H9 (cell line): ENCODE measurements at regions not wholly inside any gene's neighbourhood (a gene's known extent, or its start where the extent isn't known, plus 50 kb on each side); places are given as distances from the start of the nearest gene placed in this dataset.

Experiments used
- DNase-seq: peaks from one replicate; pipeline ENCODE4 v3.0.0-alpha.2; 2017
- H2AFZ ChIP-seq: one replicate; pipeline ENCODE4 v1.6.1; 2013; ENCODE audit warnings: mild to moderate bottlenecking, low read length, control low read depth, moderate library complexity
- H2AK5ac ChIP-seq: 2 replicates; pipeline ENCODE4 v1.6.1; 2013; ENCODE audit warnings: low read length, control low read depth, mixed read lengths; ENCODE audit not compliant: insufficient read length
- H2BK120ac ChIP-seq: one replicate; pipeline ENCODE4 v1.6.1; 2013; ENCODE audit warnings: low read depth, mild to moderate bottlenecking, low read length, control low read depth, inconsistent platforms; ENCODE audit not compliant: poor library complexity, severe bottlenecking
- H2BK12ac ChIP-seq: 2 replicates; pipeline ENCODE4 v1.6.1; 2013; ENCODE audit warnings: low read length, control low read depth, mixed read lengths, low read depth; ENCODE audit not compliant: insufficient read length
- H2BK15ac ChIP-seq: 2 replicates; pipeline ENCODE4 v1.6.1; 2013; ENCODE audit warnings: low read depth, low read length, control low read depth
- H2BK20ac ChIP-seq: one replicate; pipeline ENCODE4 v1.6.1; 2013; ENCODE audit warnings: low read depth, mild to moderate bottlenecking, low read length, control low read depth, inconsistent platforms; ENCODE audit not compliant: poor library complexity, severe bottlenecking
- H2BK5ac ChIP-seq: 2 replicates; pipeline ENCODE4 v1.6.1; 2013; ENCODE audit warnings: low read length, control low read depth, mixed read lengths; ENCODE audit not compliant: insufficient read length
- H3K14ac ChIP-seq: 2 replicates; pipeline ENCODE4 v1.6.1; 2013; ENCODE audit warnings: low read length, control low read depth; ENCODE audit not compliant: insufficient read depth
- H3K18ac ChIP-seq: 2 replicates; pipeline ENCODE4 v1.6.1; 2013; ENCODE audit warnings: low read depth, mild to moderate bottlenecking, mixed read lengths, low read length, control low read depth; ENCODE audit not compliant: insufficient read length
- H3K23ac ChIP-seq: 2 replicates; pipeline ENCODE4 v1.6.1; 2013; ENCODE audit warnings: low read length, control low read depth, mixed read lengths, low read depth; ENCODE audit not compliant: insufficient read length
- H3K23me2 ChIP-seq: 2 replicates; pipeline ENCODE4 v1.6.1; 2013; ENCODE audit warnings: low read depth, mild to moderate bottlenecking, mixed read lengths, low read length, control low read depth; ENCODE audit not compliant: insufficient read length, poor library complexity, severe bottlenecking
- H3K27ac ChIP-seq: 2 replicates; pipeline ENCODE4 v1.5.1; 2013; ENCODE audit warnings: low read length, control low read depth, mixed read lengths, low read depth; ENCODE audit not compliant: insufficient read length
- H3K27me3 ChIP-seq: 2 replicates; pipeline ENCODE4 v1.6.1; 2013; ENCODE audit warnings: low read length, control low read depth, inconsistent platforms; ENCODE audit not compliant: insufficient read depth
- H3K4ac ChIP-seq: 2 replicates; pipeline ENCODE4 v1.6.1; 2013; ENCODE audit warnings: low read depth, mild to moderate bottlenecking, control low read depth, inconsistent platforms, low read length, moderate library complexity
- H3K4me1 ChIP-seq: 2 replicates; pipeline ENCODE4 v1.6.1; 2013; ENCODE audit warnings: low read length, control low read depth, inconsistent platforms; ENCODE audit not compliant: insufficient read depth
- H3K4me2 ChIP-seq: 2 replicates; pipeline ENCODE4 v1.6.1; 2013; ENCODE audit warnings: low read length, control low read depth, mixed read lengths; ENCODE audit not compliant: insufficient read length, insufficient read depth
- H3K56ac ChIP-seq: 2 replicates; pipeline ENCODE4 v1.6.1; 2013; ENCODE audit warnings: low read depth, mild to moderate bottlenecking, mixed read lengths, low read length, control low read depth; ENCODE audit not compliant: insufficient read length
- H3K79me1 ChIP-seq: 2 replicates; pipeline ENCODE4 v1.6.1; 2013; ENCODE audit warnings: low read depth, mild to moderate bottlenecking, moderate library complexity, low read length, control low read depth, inconsistent platforms; ENCODE audit not compliant: insufficient read depth, poor library complexity, severe bottlenecking
- H3K79me2 ChIP-seq: 2 replicates; pipeline ENCODE4 v1.6.1; 2013; ENCODE audit warnings: low read length, control low read depth, inconsistent platforms; ENCODE audit not compliant: insufficient read depth
- H3K9ac ChIP-seq: 2 replicates; pipeline ENCODE4 v1.6.1; 2013; ENCODE audit warnings: low read length, control low read depth, mixed read lengths; ENCODE audit not compliant: insufficient read length; ENCODE audit errors: extremely low read depth
- H3K9me3 ChIP-seq: one replicate; pipeline ENCODE4 v1.6.1; 2013; ENCODE audit warnings: low read depth, low read length, inconsistent platforms; ENCODE audit not compliant: control insufficient read depth
- H3T11ph ChIP-seq: one replicate; pipeline ENCODE4 v1.6.1; 2013; ENCODE audit warnings: mild to moderate bottlenecking, low read length, control low read depth, inconsistent platforms
- H4K20me1 ChIP-seq: one replicate; pipeline ENCODE4 v1.6.1; 2013; ENCODE audit not compliant: control insufficient read depth, insufficient read length, insufficient read depth
- H4K5ac ChIP-seq: 2 replicates; pipeline ENCODE4 v1.6.1; 2013; ENCODE audit warnings: low read depth, mild to moderate bottlenecking, mixed read lengths, low read length, control low read depth; ENCODE audit not compliant: insufficient read length
- H4K8ac ChIP-seq: replicated peaks from 2 replicates; pipeline ENCODE4 v1.6.1; 2013; ENCODE audit warnings: low read length, control low read depth, mixed read lengths, low read depth; ENCODE audit not compliant: insufficient read length
- H4K91ac ChIP-seq: 2 replicates; pipeline ENCODE4 v1.6.1; 2013; ENCODE audit warnings: low read depth, mild to moderate bottlenecking, moderate library complexity, mixed read lengths, low read length, control low read depth; ENCODE audit not compliant: insufficient read length
- H3K27ac Mint-ChIP-seq, 3 experiments: 2 replicates in 2 of 3; 3 replicates in 1 of 3; pipeline ENCODE4 v1.8.0; 2020 to 2021; ENCODE audit warnings: mixed read lengths in 3 of 3, mild to moderate bottlenecking in 1 of 3, moderate library complexity in 1 of 3
- H3K27me3 Mint-ChIP-seq: 2 replicates; pipeline ENCODE4 v1.8.0; 2021; ENCODE audit warnings: low read depth, mild to moderate bottlenecking, moderate library complexity, mixed read lengths
- H3K36me3 Mint-ChIP-seq, 3 experiments: 2 replicates in 2 of 3; 3 replicates in 1 of 3; pipeline ENCODE4 v1.8.0; 2020 to 2021; ENCODE audit warnings: low read depth in 3 of 3, mixed read lengths in 3 of 3; ENCODE audit not compliant: insufficient read depth in 1 of 3
- H3K4me1 Mint-ChIP-seq, 2 experiments: 2 replicates each; pipeline ENCODE4 v1.8.0; 2020; ENCODE audit warnings: mixed read lengths in 2 of 2
- H3K4me3 Mint-ChIP-seq, 2 experiments: 2 replicates in 1 of 2; 3 replicates in 1 of 2; pipeline ENCODE4 v1.8.0; 2020 to 2021; ENCODE audit warnings: mild to moderate bottlenecking in 2 of 2, mixed read lengths in 2 of 2, moderate library complexity in 1 of 2
- H3K9me3 Mint-ChIP-seq, 2 experiments: 2 replicates in 1 of 2; 3 replicates in 1 of 2; pipeline ENCODE4 v1.8.0; 2020; ENCODE audit warnings: mild to moderate bottlenecking in 2 of 2, mixed read lengths in 2 of 2, moderate library complexity in 1 of 2
- WGBS: extraction: QIAGEN DNeasy Blood & Tissue Kit; methylation state at CpG from one replicate; pipeline ENCODE4 v1.1.7; 2013; ENCODE audit warnings: missing lambda C conversion rate, low lambda C conversion rate, mixed read lengths; ENCODE audit not compliant: insufficient read length; ENCODE audit errors: extremely low coverage; 5-methylcytosine and 5-hydroxymethylcytosine counted together
- TF ChIP-seq, protein P1 (sequence below): fragments of 200-600 bp; sonication (generic); conservative IDR thresholded peaks from 3 replicates; pipeline ENCODE4 v1.8.0; 2021; ENCODE audit warnings: antibody characterized with exemption, mild to moderate bottlenecking

DNA sequence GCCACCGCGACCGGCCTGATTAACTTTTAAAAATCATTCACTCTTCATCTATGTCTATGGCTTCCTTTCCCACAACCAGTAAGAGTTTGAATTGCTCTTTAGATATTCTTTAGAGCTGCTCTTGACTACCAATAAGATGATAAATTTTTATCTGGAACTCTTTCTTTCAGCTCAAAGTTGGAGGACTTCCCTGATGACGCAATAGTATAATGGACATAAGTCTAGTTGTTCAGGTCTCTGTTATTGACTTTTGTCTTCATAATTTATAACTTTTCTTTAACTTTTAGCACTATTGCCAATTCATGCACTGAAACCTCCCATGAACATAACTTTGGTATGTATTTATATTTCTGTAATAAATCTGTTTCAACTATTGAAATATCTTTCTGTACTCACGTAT is 61.3 kb upstream of the NLGN1 start:
- no peaks in the 10 kb centered on the region for H3K23me2 ChIP-seq
- no peak overlapping the region for H2BK5ac ChIP-seq
- no peak overlapping the region for H3K4me3 Mint-ChIP-seq
- H4K8ac ChIP-seq: no peak overlapping the region
- no peak overlapping the region for H4K5ac ChIP-seq
- no peak overlapping the region for H3K14ac ChIP-seq
- no peaks in the 10 kb centered on the region for H3K4me1 Mint-ChIP-seq
- H3K9ac ChIP-seq: no peak overlapping the region
- H2BK15ac ChIP-seq: no peak overlapping the region
- H3K18ac ChIP-seq: no peak overlapping the region
- H3K4ac ChIP-seq: no peak overlapping the region
- H4K20me1 ChIP-seq: no peaks in the 10 kb centered on the region
- no peaks in the 10 kb centered on the region for H3K27me3 ChIP-seq
- WGBS: 100% methylated on average over 1 of the region's 5 CpGs
- no peak overlapping the region for H2BK120ac ChIP-seq
- no peak overlapping the region for H3K4me2 ChIP-seq
- H3K27ac ChIP-seq: no peak overlapping the region
- no peak overlapping the region for H3K23ac ChIP-seq
- no peaks in the 10 kb centered on the region for H3K4me1 ChIP-seq
- no peak overlapping the region for H2AFZ ChIP-seq
- H3K36me3 Mint-ChIP-seq: no peaks in the 10 kb centered on the region
- no peaks in the 10 kb centered on the region; a peak in 1 of 5 replicates for H3K9me3 Mint-ChIP-seq
- H2BK20ac ChIP-seq: no peak overlapping the region
- no peak overlapping the region for H3K56ac ChIP-seq
- H3K9me3 ChIP-seq: no peaks in the 10 kb centered on the region
- no peak overlapping the region for H2AK5ac ChIP-seq
- DNase-seq: no peak
- no peak overlapping the region for H3K27ac Mint-ChIP-seq
- H4K91ac ChIP-seq: no peak overlapping the region
- TF ChIP-seq, protein P1, sequence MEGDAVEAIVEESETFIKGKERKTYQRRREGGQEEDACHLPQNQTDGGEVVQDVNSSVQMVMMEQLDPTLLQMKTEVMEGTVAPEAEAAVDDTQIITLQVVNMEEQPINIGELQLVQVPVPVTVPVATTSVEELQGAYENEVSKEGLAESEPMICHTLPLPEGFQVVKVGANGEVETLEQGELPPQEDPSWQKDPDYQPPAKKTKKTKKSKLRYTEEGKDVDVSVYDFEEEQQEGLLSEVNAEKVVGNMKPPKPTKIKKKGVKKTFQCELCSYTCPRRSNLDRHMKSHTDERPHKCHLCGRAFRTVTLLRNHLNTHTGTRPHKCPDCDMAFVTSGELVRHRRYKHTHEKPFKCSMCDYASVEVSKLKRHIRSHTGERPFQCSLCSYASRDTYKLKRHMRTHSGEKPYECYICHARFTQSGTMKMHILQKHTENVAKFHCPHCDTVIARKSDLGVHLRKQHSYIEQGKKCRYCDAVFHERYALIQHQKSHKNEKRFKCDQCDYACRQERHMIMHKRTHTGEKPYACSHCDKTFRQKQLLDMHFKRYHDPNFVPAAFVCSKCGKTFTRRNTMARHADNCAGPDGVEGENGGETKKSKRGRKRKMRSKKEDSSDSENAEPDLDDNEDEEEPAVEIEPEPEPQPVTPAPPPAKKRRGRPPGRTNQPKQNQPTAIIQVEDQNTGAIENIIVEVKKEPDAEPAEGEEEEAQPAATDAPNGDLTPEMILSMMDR: no peak
- no peaks in the 10 kb centered on the region for H3K79me2 ChIP-seq
- H3K27me3 Mint-ChIP-seq: no peaks in the 10 kb centered on the region
- H3K79me1 ChIP-seq: no peaks in the 10 kb centered on the region
- no peak overlapping the region for H3T11ph ChIP-seq
- no peak overlapping the region for H2BK12ac ChIP-seq
